IMR-90 (cell line): ENCODE measurements at regions not wholly inside any gene's neighbourhood (a gene's known extent, or its start where the extent isn't known, plus 50 kb on each side); places are given as distances from the start of the nearest gene placed in this dataset.

Experiments
- ATAC-seq: fragments of 200-7000 bp; cut with Tn5 transposase; 2 replicates; pipeline ENCODE4 v1.9.1; 2020; ENCODE audit warnings: low read depth, mild to moderate bottlenecking, moderate library complexity
- BruUV-seq: library from RNA; stranded (reverse); fragments of 400-500 nt; replicated peaks from 2 replicates; lab custom pipeline; 2021; lab: Mats Ljungman, UMichigan
- CTCF ChIA-PET: fragments of 300-600 bp; formaldehyde crosslinking; extraction: SDS; loops from one replicate; lab custom pipeline; 2021; ENCODE audit warnings: antibody characterized with exemption; lab: Yijun Ruan, JAX
- POLR2A ChIA-PET: fragments of 300-600 bp; sonication (Branson Sonifier 250); formaldehyde crosslinking; loops from one replicate; lab custom pipeline; 2022; ENCODE audit warnings: antibody characterized with exemption; ENCODE audit not compliant: unreplicated experiment; lab: Charles Lee
- DNase-seq: peaks from one replicate; pipeline ENCODE4 v3.0.0; 2013
- H2AFZ ChIP-seq: replicated peaks from 2 replicates; pipeline ENCODE3; 2013; ENCODE audit warnings: low read length, mild to moderate bottlenecking; ENCODE audit not compliant: poor library complexity
- H2AK5ac ChIP-seq: 2 replicates; pipeline ENCODE4 v1.6.1; 2013; ENCODE audit warnings: low read depth, low read length, inconsistent platforms
- H2AK9ac ChIP-seq: replicated peaks from 2 replicates; pipeline ENCODE3; 2013; ENCODE audit warnings: mild to moderate bottlenecking, low read depth, low read length, moderate library complexity; ENCODE audit not compliant: poor library complexity
- H2BK120ac ChIP-seq: 2 replicates; pipeline ENCODE4 v1.6.1; 2013; ENCODE audit warnings: low read depth, low read length, inconsistent platforms
- H2BK15ac ChIP-seq: 3 replicates; pipeline ENCODE4 v1.6.1; 2013; ENCODE audit warnings: low read depth, low read length, inconsistent platforms
- H2BK20ac ChIP-seq: 2 replicates; pipeline ENCODE4 v1.6.1; 2013; ENCODE audit warnings: low read depth, mild to moderate bottlenecking, inconsistent platforms, low read length, moderate library complexity
- H2BK5ac ChIP-seq: 2 replicates; pipeline ENCODE4 v1.6.1; 2013; ENCODE audit warnings: mild to moderate bottlenecking, low read depth, low read length, inconsistent platforms; ENCODE audit not compliant: poor library complexity, severe bottlenecking
- H3K14ac ChIP-seq: replicated peaks from 2 replicates; pipeline ENCODE4 v1.6.1; 2013; ENCODE audit warnings: low read depth, low read length, inconsistent platforms
- H3K18ac ChIP-seq: 2 replicates; pipeline ENCODE4 v1.6.1; 2013; ENCODE audit warnings: low read depth, low read length, control low read depth
- H3K23ac ChIP-seq: 2 replicates; pipeline ENCODE4 v1.6.1; 2013; ENCODE audit warnings: low read depth, low read length, inconsistent platforms
- H3K27ac ChIP-seq: 2 replicates; pipeline ENCODE4 v1.5.1; 2013; ENCODE audit warnings: mild to moderate bottlenecking, control low read depth, low read length; ENCODE audit not compliant: insufficient read depth
- H3K27me3 ChIP-seq: 2 replicates; pipeline ENCODE4 v1.6.1; 2013; ENCODE audit warnings: low read length; ENCODE audit not compliant: control insufficient read depth, insufficient read depth
- H3K36me3 ChIP-seq: 2 replicates; pipeline ENCODE4 v1.6.1; 2013; ENCODE audit warnings: low read length, mixed read lengths; ENCODE audit not compliant: control insufficient read depth, insufficient read depth
- H3K4ac ChIP-seq: 2 replicates; pipeline ENCODE4 v1.6.1; 2013; ENCODE audit warnings: low read depth, low read length, inconsistent platforms
- H3K4me1 ChIP-seq: 2 replicates; pipeline ENCODE4 v1.6.1; 2013; ENCODE audit warnings: low read length, mixed read lengths; ENCODE audit not compliant: control insufficient read depth, insufficient read depth
- H3K4me2 ChIP-seq: 2 replicates; pipeline ENCODE4 v1.6.1; 2013; ENCODE audit warnings: low read depth, mild to moderate bottlenecking, control low read depth, low read length, moderate library complexity
- H3K4me3 ChIP-seq: 2 replicates; pipeline ENCODE4 v1.5.1; 2013; ENCODE audit warnings: low read depth, mild to moderate bottlenecking, control low read depth, low read length, moderate library complexity; ENCODE audit not compliant: insufficient read depth
- H3K56ac ChIP-seq: 2 replicates; pipeline ENCODE4 v1.6.1; 2013; ENCODE audit warnings: low read length, inconsistent platforms; ENCODE audit not compliant: insufficient read depth; ENCODE audit errors: extremely low read depth
- H3K79me1 ChIP-seq, 2 experiments: 2 replicates each; pipeline ENCODE4 v1.6.1; 2013; ENCODE audit warnings: low read length in 2 of 2, inconsistent platforms in 1 of 2, low read depth in 1 of 2
- H3K9ac ChIP-seq: 2 replicates; pipeline ENCODE4 v1.6.1; 2013; ENCODE audit warnings: low read depth, low read length, control low read depth
- H3K9me1 ChIP-seq: 2 replicates; pipeline ENCODE4 v1.6.1; 2013; ENCODE audit warnings: low read length, inconsistent platforms; ENCODE audit not compliant: insufficient read depth
- H3K9me3 ChIP-seq: 2 replicates; pipeline ENCODE4 v1.6.1; 2013; ENCODE audit warnings: low read length; ENCODE audit not compliant: control insufficient read depth, insufficient read depth
- H4K20me1 ChIP-seq: 2 replicates; pipeline ENCODE4 v1.6.1; 2013; ENCODE audit warnings: low read length, inconsistent platforms; ENCODE audit not compliant: insufficient read depth
- H4K5ac ChIP-seq: 2 replicates; pipeline ENCODE4 v1.6.1; 2013; ENCODE audit warnings: mild to moderate bottlenecking, low read depth, low read length, control low read depth
- H4K8ac ChIP-seq, 2 experiments: 2 replicates each; pipeline ENCODE4 v1.6.1; 2013; ENCODE audit warnings: low read depth in 2 of 2, low read length in 2 of 2, control low read depth in 1 of 2, inconsistent platforms in 1 of 2
- H4K91ac ChIP-seq: 2 replicates; pipeline ENCODE4 v1.6.1; 2013; ENCODE audit warnings: low read depth, low read length, inconsistent platforms; ENCODE audit not compliant: insufficient read depth
- BHLHE40 ChIP-seq: fragments of 150-350 bp; IDR thresholded peaks from 2 replicates; pipeline ENCODE4 v1.6.1; 2016; ENCODE audit warnings: mild to moderate bottlenecking, low read depth, low read length
- CEBPB ChIP-seq: IDR thresholded peaks from 2 replicates; pipeline ENCODE4 v1.6.1; 2012; ENCODE audit warnings: low read depth, low read length, improper control_type of control experiment
- CHD1 ChIP-seq: IDR thresholded peaks from 2 replicates; pipeline ENCODE4 v1.6.1; 2012; ENCODE audit warnings: low read depth, low read length, improper control_type of control experiment
- FOS ChIP-seq: fragments of 150-350 bp; IDR thresholded peaks from 2 replicates; pipeline ENCODE4 v1.6.1; 2016; ENCODE audit warnings: low read depth, low read length
- MAFK ChIP-seq: IDR thresholded peaks from 2 replicates; pipeline ENCODE4 v1.6.1; 2012; ENCODE audit warnings: low read depth, low read length, improper control_type of control experiment
- MAZ ChIP-seq: IDR thresholded peaks from 2 replicates; pipeline ENCODE4 v1.6.1; 2012; ENCODE audit warnings: low read depth, mild to moderate bottlenecking, low read length, improper control_type of control experiment, moderate library complexity, borderline replicate concordance
- MXI1 ChIP-seq: IDR thresholded peaks from 2 replicates; pipeline ENCODE4 v1.6.1; 2012; ENCODE audit warnings: low read depth, mild to moderate bottlenecking, low read length, moderate library complexity, borderline replicate concordance
- NFE2L2 ChIP-seq: fragments of 150-350 bp; IDR thresholded peaks from 2 replicates; pipeline ENCODE4 v1.6.1; 2016; ENCODE audit warnings: low read depth, mild to moderate bottlenecking, low read length
- POLR2A ChIP-seq: IDR thresholded peaks from 2 replicates; pipeline ENCODE4 v1.6.1; 2012; ENCODE audit warnings: mild to moderate bottlenecking, low read depth, low read length
- RCOR1 ChIP-seq: IDR thresholded peaks from 2 replicates; pipeline ENCODE4 v1.6.1; 2012; ENCODE audit warnings: mild to moderate bottlenecking, low read length, improper control_type of control experiment; ENCODE audit not compliant: insufficient replicate concordance
- RFX5 ChIP-seq: IDR thresholded peaks from 2 replicates; pipeline ENCODE4 v1.8.0; 2012; ENCODE audit warnings: low read depth, mild to moderate bottlenecking, low read length, moderate library complexity
- SMC3 ChIP-seq: fragments of 150-350 bp; IDR thresholded peaks from 2 replicates; pipeline ENCODE4 v1.6.1; 2016; ENCODE audit warnings: low read depth, mild to moderate bottlenecking, antibody characterized with exemption, low read length, moderate library complexity
- USF2 ChIP-seq: fragments of 150-350 bp; IDR thresholded peaks from 2 replicates; pipeline ENCODE4 v1.6.1; 2017; ENCODE audit warnings: mild to moderate bottlenecking, antibody characterized with exemption, low read length, low read depth
- WGBS, 2 experiments: methylation state at CpG; one replicate each; pipeline versions ENCODE4 v1.1.5 to v1.1.7; 2013; ENCODE audit warnings: missing lambda C conversion rate in 2 of 2; ENCODE audit not compliant: insufficient read length in 1 of 2; ENCODE audit errors: extremely low coverage in 2 of 2; 5-methylcytosine and 5-hydroxymethylcytosine counted together
- dilution Hi-C: fragments of 300-500 bp; cut with HindIII; formaldehyde crosslinking; loops from one replicate; pipeline ENCODE4 v1.14.3; 2018; ENCODE audit warnings: low sequenced_read_pairs; ENCODE audit not compliant: unreplicated experiment
- in situ Hi-C: fragments of 300-500 bp; cut with MboI; formaldehyde crosslinking; loops from 3 replicates; pipeline ENCODE4 v1.14.3; 2019; ENCODE audit warnings: low sequenced_read_pairs, inconsistent platforms, mixed read lengths
- intact Hi-C: fragments of 100-400 bp; cut with micrococcal nuclease; formaldehyde crosslinking; loops from 2 replicates; pipeline ENCODE4 v1.10.0; 2022
- TF ChIP-seq, protein P1 (sequence below): conservative IDR thresholded peaks from 2 replicates; pipeline ENCODE4 v1.5.1; 2012; ENCODE audit warnings: mild to moderate bottlenecking, low read depth, low read length, improper control_type of control experiment
- TF ChIP-seq, protein P2 (sequence below): fragments of 150-350 bp; IDR thresholded peaks from 2 replicates; pipeline ENCODE4 v1.6.1; 2016; ENCODE audit warnings: low read depth, mild to moderate bottlenecking, low read length, moderate library complexity, borderline replicate concordance

DNA sequence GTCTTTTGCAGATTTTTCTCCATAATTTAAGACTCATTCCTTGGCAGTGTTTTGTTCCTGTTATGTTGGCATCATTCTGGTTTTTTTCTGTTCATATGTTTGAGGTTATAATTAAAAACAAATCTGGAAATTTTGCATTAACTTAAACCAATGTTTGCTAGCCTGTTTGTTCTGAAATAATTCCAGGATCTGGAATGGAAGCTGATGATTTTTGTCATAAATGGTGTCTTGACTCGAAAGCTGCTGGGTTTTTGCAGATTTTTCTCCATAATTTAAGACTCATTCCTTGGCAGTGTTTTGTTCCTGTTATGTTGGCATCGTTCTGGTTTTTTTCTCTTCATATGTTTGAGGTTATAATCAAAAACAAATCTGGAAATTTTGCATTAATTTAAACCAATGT, 318.7 kb upstream of the IRX4 start:
- dilution Hi-C loops: no loop called here
- Histone ChIP-seq H4K91ac (no peak overlapping the region), H2AK5ac (no peak overlapping the region), H3K4ac (no peak overlapping the region), H4K8ac (no peak overlapping the region), H4K5ac (no peak overlapping the region), H2AFZ (no peak overlapping the region), H4K20me1 (no peaks in the 10 kb centered on the region), H3K4me2 (no peak overlapping the region), H3K18ac (no peak overlapping the region), H2BK120ac (no peak overlapping the region), H3K27me3 (no peaks in the 10 kb centered on the region), H3K36me3 (no peaks in the 10 kb centered on the region), H3K27ac (no peak overlapping the region), H3K9me1 (no peaks in the 10 kb centered on the region), H3K23ac (no peak overlapping the region), H3K4me1 (no peaks in the 10 kb centered on the region), H3K56ac (no peak overlapping the region), H3K14ac (no peak overlapping the region), H3K79me1 (no peaks in the 10 kb centered on the region), H3K4me3 (no peak overlapping the region), H3K9ac (no peak overlapping the region), H3K9me3 (peaks cover 35% of the 10 kb centered on the region), H2AK9ac (no peak overlapping the region), H2BK20ac (no peak overlapping the region), H2BK15ac (no peak overlapping the region), H2BK5ac (no peak overlapping the region)
- no peak for ATAC-seq
- ChIA-PET POLR2A (no interaction called here), CTCF (no interaction called here)
- WGBS, 2 experiments: no CpG with 5 or more reads among the region's 2 CpGs
- no peak for TF ChIP-seq MXI1
- TF ChIP-seq, protein P1, sequence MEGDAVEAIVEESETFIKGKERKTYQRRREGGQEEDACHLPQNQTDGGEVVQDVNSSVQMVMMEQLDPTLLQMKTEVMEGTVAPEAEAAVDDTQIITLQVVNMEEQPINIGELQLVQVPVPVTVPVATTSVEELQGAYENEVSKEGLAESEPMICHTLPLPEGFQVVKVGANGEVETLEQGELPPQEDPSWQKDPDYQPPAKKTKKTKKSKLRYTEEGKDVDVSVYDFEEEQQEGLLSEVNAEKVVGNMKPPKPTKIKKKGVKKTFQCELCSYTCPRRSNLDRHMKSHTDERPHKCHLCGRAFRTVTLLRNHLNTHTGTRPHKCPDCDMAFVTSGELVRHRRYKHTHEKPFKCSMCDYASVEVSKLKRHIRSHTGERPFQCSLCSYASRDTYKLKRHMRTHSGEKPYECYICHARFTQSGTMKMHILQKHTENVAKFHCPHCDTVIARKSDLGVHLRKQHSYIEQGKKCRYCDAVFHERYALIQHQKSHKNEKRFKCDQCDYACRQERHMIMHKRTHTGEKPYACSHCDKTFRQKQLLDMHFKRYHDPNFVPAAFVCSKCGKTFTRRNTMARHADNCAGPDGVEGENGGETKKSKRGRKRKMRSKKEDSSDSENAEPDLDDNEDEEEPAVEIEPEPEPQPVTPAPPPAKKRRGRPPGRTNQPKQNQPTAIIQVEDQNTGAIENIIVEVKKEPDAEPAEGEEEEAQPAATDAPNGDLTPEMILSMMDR: no peak
- no peak for TF ChIP-seq USF2
- TF ChIP-seq CHD1: no peak
- TF ChIP-seq MAZ: no peak
- TF ChIP-seq, protein P2, sequence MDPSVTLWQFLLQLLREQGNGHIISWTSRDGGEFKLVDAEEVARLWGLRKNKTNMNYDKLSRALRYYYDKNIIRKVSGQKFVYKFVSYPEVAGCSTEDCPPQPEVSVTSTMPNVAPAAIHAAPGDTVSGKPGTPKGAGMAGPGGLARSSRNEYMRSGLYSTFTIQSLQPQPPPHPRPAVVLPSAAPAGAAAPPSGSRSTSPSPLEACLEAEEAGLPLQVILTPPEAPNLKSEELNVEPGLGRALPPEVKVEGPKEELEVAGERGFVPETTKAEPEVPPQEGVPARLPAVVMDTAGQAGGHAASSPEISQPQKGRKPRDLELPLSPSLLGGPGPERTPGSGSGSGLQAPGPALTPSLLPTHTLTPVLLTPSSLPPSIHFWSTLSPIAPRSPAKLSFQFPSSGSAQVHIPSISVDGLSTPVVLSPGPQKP: no peak
- no peak for TF ChIP-seq CEBPB
- TF ChIP-seq NFE2L2: no peak
- no peak for TF ChIP-seq POLR2A
- TF ChIP-seq RFX5: no peak
- no peak for TF ChIP-seq MAFK
- no peak for TF ChIP-seq FOS
- TF ChIP-seq SMC3: no peak
- TF ChIP-seq RCOR1: no peak
- no peak for TF ChIP-seq BHLHE40
- no TSS peak for BruUV-seq
- in situ Hi-C loops: no loop called here
- intact Hi-C loops: no loop called here
- DNase-seq: no peak
